NCI-H748 (cell line): ENCODE measurements at regions not wholly inside any gene's neighbourhood (a gene's known extent, or its start where the extent isn't known, plus 50 kb on each side); places are given as distances from the start of the nearest gene placed in this dataset.
A peak's percentile ranks its signal among the peaks of the same experiment; 100 is the strongest.
"Not testable (repeated sequence)": the region's sequence is repeated elsewhere in the genome, so short reads cannot be mapped to it uniquely, and the experiment has no call there.

Source experiments
- DNase-seq: peaks from one replicate; lab custom pipeline; 2025; ENCODE audit not compliant: unreplicated experiment; lab: John Stamatoyannopoulos, UW

- no peak for DNase-seq
Observed at GRCh38 chr9:30127371-30127770, 2257.1 kb upstream of the ACO1 start.

GRCh38 chr9:30140407-30140806 lies 2244.0 kb upstream of the ACO1 start:
- DNase-seq = no peak

GRCh38 chr9:30160570-30160969 lies 2223.9 kb upstream of the ACO1 start:
- no peak for DNase-seq

GRCh38 chr9:30172206-30172605 lies 2212.2 kb upstream of the ACO1 start:
- DNase-seq = no peak

GRCh38 chr9:30178610-30179009 lies 2205.8 kb upstream of the ACO1 start:
- no peak for DNase-seq

GRCh38 chr9:30193421-30193820 lies 2191.0 kb upstream of the ACO1 start:
- no peak for DNase-seq

GRCh38 chr9:30196941-30197340 lies 2187.5 kb upstream of the ACO1 start:
- DNase-seq = no peak

GRCh38 chr9:30197453-30197852 lies 2187.0 kb upstream of the ACO1 start:
- no peak for DNase-seq

GRCh38 chr9:30197954-30198353 lies 2186.5 kb upstream of the ACO1 start:
- DNase-seq = peak; percentile 69

- no peak for DNase-seq
Observed at GRCh38 chr9:30198463-30199309, 2185.8 kb upstream of the ACO1 start.

- DNase-seq = no peak
Observed at GRCh38 chr9:30201024-30201423, 2183.4 kb upstream of the ACO1 start.

- no peak for DNase-seq
Observed at GRCh38 chr9:30235068-30235467, 2149.4 kb upstream of the ACO1 start.

GRCh38 chr9:30235564-30235963 lies 2148.9 kb upstream of the ACO1 start:
- peak; percentile 34 for DNase-seq

- DNase-seq = no peak
Observed at GRCh38 chr9:30239878-30240277, 2144.6 kb upstream of the ACO1 start.

GRCh38 chr9:30243467-30243866 lies 2141.0 kb upstream of the ACO1 start:
- DNase-seq = no peak

- DNase-seq = no peak
Observed at GRCh38 chr9:30244877-30245276, 2139.6 kb upstream of the ACO1 start.

GRCh38 chr9:30250872-30251271 lies 2133.6 kb upstream of the ACO1 start:
- DNase-seq = no peak

- no peak for DNase-seq
Observed at GRCh38 chr9:30258094-30258493, 2126.3 kb upstream of the ACO1 start.

GRCh38 chr9:30280229-30280900 lies 2104.1 kb upstream of the ACO1 start:
- no peak for DNase-seq

- DNase-seq = no peak
Observed at GRCh38 chr9:30289435-30289834, 2095.0 kb upstream of the ACO1 start.

- DNase-seq = not testable (repeated sequence)
Observed at GRCh38 chr9:30292026-30292425, 2092.4 kb upstream of the ACO1 start.

- no peak for DNase-seq
Observed at GRCh38 chr9:30293231-30293630, 2091.2 kb upstream of the ACO1 start.
